WTC11 (cell line): ENCODE measurements at regions not wholly inside any gene's neighbourhood (a gene's known extent, or its start where the extent isn't known, plus 50 kb on each side); places are given as distances from the start of the nearest gene placed in this dataset.

Source experiments
- TEAD4 ChIP-seq: sonication (generic); formaldehyde crosslinking; IDR thresholded peaks from 2 replicates; pipeline ENCODE4 v1.8.0; 2022; ENCODE audit warnings: mild to moderate bottlenecking, missing genetic modification reagents
- TF ChIP-seq, protein P1 (sequence below): fragments of 200-600 bp; IDR thresholded peaks from 2 replicates; pipeline ENCODE4 v1.8.0; 2022; ENCODE audit warnings: antibody characterized with exemption
- TF ChIP-seq, protein P2 (sequence below): sonication (generic); formaldehyde crosslinking; IDR thresholded peaks from 2 replicates; pipeline ENCODE4 v1.8.1; 2022; ENCODE audit warnings: low read depth, missing genetic modification reagents, borderline replicate concordance

DNA sequence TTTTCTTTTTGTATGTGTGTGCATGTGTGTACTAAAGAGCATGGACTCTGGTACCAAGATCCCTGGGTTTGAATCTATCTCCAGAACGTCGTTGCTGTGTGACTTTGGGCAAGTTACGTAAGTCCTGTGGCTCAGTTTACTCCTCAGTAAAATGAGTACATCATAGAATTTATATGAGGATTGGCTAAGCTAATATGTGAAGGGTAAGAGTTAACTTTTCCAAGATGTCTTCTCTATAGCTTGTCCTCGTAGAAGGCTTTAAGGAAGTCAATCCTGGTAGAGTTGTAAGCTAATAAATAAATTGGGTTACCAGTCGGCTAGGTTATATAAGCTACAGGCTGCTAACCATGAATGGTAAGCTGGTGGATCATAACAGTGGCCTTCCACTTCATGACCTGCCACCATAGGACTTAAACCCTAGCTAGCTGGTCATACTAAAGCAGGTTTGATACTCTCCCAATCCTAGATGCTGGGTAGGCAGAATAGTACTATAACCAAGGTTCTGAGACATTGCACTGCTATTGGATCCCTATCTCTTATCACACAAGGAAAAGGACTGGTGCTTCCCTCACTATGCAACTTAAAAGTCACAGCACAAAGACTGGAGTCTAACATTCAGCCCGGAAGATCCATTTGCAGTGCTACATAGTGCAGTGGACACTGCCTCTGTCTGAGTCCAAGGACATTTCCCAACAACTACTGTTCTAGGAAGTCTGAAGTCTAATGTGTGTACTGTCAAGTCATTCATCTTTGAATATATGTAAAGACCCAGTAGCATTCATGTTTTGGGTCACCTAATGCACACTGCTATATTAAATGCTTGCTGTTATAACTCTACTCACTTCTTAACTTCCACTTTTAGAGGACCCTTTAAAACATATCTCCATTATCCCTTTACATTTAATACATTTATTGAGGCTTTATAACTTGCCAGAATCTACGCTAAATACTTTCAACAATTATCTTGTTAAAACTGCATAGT lies 156.2 kb downstream of the CRPPA start:
- TF ChIP-seq TEAD4 (CRISPR knock-in tag): no peak
- TF ChIP-seq, protein P1, sequence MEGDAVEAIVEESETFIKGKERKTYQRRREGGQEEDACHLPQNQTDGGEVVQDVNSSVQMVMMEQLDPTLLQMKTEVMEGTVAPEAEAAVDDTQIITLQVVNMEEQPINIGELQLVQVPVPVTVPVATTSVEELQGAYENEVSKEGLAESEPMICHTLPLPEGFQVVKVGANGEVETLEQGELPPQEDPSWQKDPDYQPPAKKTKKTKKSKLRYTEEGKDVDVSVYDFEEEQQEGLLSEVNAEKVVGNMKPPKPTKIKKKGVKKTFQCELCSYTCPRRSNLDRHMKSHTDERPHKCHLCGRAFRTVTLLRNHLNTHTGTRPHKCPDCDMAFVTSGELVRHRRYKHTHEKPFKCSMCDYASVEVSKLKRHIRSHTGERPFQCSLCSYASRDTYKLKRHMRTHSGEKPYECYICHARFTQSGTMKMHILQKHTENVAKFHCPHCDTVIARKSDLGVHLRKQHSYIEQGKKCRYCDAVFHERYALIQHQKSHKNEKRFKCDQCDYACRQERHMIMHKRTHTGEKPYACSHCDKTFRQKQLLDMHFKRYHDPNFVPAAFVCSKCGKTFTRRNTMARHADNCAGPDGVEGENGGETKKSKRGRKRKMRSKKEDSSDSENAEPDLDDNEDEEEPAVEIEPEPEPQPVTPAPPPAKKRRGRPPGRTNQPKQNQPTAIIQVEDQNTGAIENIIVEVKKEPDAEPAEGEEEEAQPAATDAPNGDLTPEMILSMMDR: no peak
- TF ChIP-seq, protein P2, sequence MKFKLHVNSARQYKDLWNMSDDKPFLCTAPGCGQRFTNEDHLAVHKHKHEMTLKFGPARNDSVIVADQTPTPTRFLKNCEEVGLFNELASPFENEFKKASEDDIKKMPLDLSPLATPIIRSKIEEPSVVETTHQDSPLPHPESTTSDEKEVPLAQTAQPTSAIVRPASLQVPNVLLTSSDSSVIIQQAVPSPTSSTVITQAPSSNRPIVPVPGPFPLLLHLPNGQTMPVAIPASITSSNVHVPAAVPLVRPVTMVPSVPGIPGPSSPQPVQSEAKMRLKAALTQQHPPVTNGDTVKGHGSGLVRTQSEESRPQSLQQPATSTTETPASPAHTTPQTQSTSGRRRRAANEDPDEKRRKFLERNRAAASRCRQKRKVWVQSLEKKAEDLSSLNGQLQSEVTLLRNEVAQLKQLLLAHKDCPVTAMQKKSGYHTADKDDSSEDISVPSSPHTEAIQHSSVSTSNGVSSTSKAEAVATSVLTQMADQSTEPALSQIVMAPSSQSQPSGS (CRISPR knock-in tag): no peak
